Tibial nerve (tissue), 4 donors: ENCODE measurements at regions not wholly inside any gene's neighbourhood (a gene's known extent, or its start where the extent isn't known, plus 50 kb on each side); places are given as distances from the start of the nearest gene placed in this dataset.

ENCODE experiments used
- DNase-seq, 2 donors: peaks; one replicate each; pipeline ENCODE4 v3.0.0-alpha.2; 2019; ENCODE audit warnings: low spot score in 2 of 2
- H3K27ac ChIP-seq, 4 donors: fragments of 200-600 bp; sonication (generic) in 3 of 4; one replicate each; pipeline ENCODE4 v1.5.1; 2017 to 2019; ENCODE audit warnings: mild to moderate bottlenecking in 1 of 4
- H3K27me3 ChIP-seq, 2 donors: fragments of 200-600 bp; sonication (generic) in 1 of 2; one replicate each; pipeline versions ENCODE4 v1.5.1 to v1.6.0; 2017 to 2019
- H3K36me3 ChIP-seq, 3 donors: fragments of 200-600 bp; sonication (generic); one replicate each; pipeline ENCODE4 v1.5.1; 2018 to 2019
- H3K4me1 ChIP-seq, 4 donors: fragments of 200-600 bp; sonication (generic) in 3 of 4; one replicate each; pipeline ENCODE4 v1.5.1; 2017 to 2019
- H3K4me3 ChIP-seq, 4 donors: fragments of 200-600 bp; sonication (generic) in 3 of 4; one replicate each; pipeline ENCODE4 v1.5.1; 2017 to 2019; ENCODE audit warnings: mild to moderate bottlenecking in 1 of 4, moderate library complexity in 1 of 4
- H3K9me3 ChIP-seq, 4 donors: fragments of 200-600 bp; sonication (generic) in 3 of 4; one replicate each; pipeline ENCODE4 v1.5.1; 2017 to 2019
- CTCF ChIP-seq, 5 experiments: fragments of 200-600 bp in 3 of 5; fragments of 450-650 bp in 2 of 5; sonication (generic) in 3 of 5; IDR thresholded peaks; one replicate each; pipeline ENCODE4 v1.5.1; 2016 to 2019; ENCODE audit warnings: antibody characterized with exemption in 5 of 5, mild to moderate bottlenecking in 3 of 5, moderate library complexity in 2 of 5
- EP300 ChIP-seq, 2 donors: sonication (generic); formaldehyde crosslinking; IDR thresholded peaks; one replicate each; pipeline ENCODE4 v1.6.1; 2017; ENCODE audit warnings: antibody characterized with exemption in 2 of 2, mild to moderate bottlenecking in 1 of 2
- POLR2A ChIP-seq, 2 donors: fragments of 450-650 bp; IDR thresholded peaks; one replicate each; pipeline ENCODE4 v1.6.1; 2017; ENCODE audit warnings: antibody characterized with exemption in 2 of 2, mild to moderate bottlenecking in 2 of 2, moderate library complexity in 2 of 2
- WGBS, 2 donors: methylation state at CpG; one replicate each; pipeline ENCODE4 v1.1.5; 2018; 5-methylcytosine and 5-hydroxymethylcytosine counted together

DNA sequence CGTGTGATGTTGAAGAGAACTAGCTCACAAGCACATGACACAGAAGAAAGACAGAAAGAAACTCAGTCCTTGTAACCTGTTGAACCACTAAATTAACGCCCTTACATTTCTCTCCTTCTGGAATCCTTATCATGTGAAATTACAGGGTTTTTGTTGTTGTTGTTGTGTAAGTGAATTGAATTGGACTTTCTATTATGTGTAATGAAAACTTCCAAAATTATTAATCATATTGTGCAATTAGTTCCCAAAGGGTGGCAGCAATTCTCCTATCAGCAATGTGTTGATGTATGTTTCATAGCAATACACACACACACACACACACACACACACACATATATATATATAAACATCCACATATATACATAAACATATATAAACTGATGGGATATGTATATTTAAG lies 402.2 kb upstream of the TCF4 start:
- H3K9me3 ChIP-seq, result peaks cover 0 to 4% (median 0%) of the 10 kb centered on the region in 4 donors
- H3K27ac ChIP-seq, result no peak overlapping the region
- H3K4me3 ChIP-seq, result no peak overlapping the region
- no peak for DNase-seq
- H3K36me3 ChIP-seq, result no peaks in the 10 kb centered on the region
- no peaks in the 10 kb centered on the region for H3K4me1 ChIP-seq
- TF ChIP-seq EP300 (IDR thresholded peaks at IDR 0.05), result no peak
- TF ChIP-seq POLR2A (IDR thresholded peaks at IDR 0.05), result no peak
- TF ChIP-seq CTCF (IDR thresholded peaks at IDR 0.05), result no peak
- 90 to 93% methylated on average over 2 of the region's 2 CpGs for whole genome bisulfite sequencing, 2 donors
- H3K27me3 ChIP-seq, result no peaks in the 10 kb centered on the region

GRCh38 chr18:55988537-55988936 lies 400.5 kb upstream of the TCF4 start:
- 56 to 63% methylated on average over 2 of the region's 2 CpGs for WGBS, 2 donors
- no peaks in the 10 kb centered on the region for H3K27me3 ChIP-seq

GRCh38 chr18:55983433-55983832 lies 395.4 kb upstream of the TCF4 start:
- TF ChIP-seq CTCF (IDR thresholded peaks at IDR 0.05), result no peak
- no peak for TF ChIP-seq EP300 (IDR thresholded peaks at IDR 0.05)
- TF ChIP-seq POLR2A (IDR thresholded peaks at IDR 0.05), result no peak
- Histone ChIP-seq H3K9me3 (peaks cover 0 to 13% (median 2%) of the 10 kb centered on the region in 4 donors), H3K36me3 (no peaks in the 10 kb centered on the region), H3K27ac (no peak overlapping the region), H3K27me3 (no peaks in the 10 kb centered on the region), H3K4me1 (no peaks in the 10 kb centered on the region), H3K4me3 (no peak overlapping the region)
- no peak for DNase-seq
- WGBS, 2 donors, result 31 to 32% methylated on average over 1 of the region's 1 CpG

More at GRCh38 chr18:55988537-55988936, 400.5 kb upstream of the TCF4 start:
- Histone ChIP-seq H3K9me3 (peaks cover 0 to 11% (median 2%) of the 10 kb centered on the region in 4 donors), H3K4me1 (no peaks in the 10 kb centered on the region), H3K27ac (peak overlapping the region in 1 of 4 donors; percentile 31), H3K36me3 (no peaks in the 10 kb centered on the region), H3K4me3 (no peak overlapping the region)
- DNase-seq, result no peak
- no peak for TF ChIP-seq POLR2A (IDR thresholded peaks at IDR 0.05)
- peak; percentile 69 to 82 for TF ChIP-seq EP300 (IDR thresholded peaks at IDR 0.05)

DNA sequence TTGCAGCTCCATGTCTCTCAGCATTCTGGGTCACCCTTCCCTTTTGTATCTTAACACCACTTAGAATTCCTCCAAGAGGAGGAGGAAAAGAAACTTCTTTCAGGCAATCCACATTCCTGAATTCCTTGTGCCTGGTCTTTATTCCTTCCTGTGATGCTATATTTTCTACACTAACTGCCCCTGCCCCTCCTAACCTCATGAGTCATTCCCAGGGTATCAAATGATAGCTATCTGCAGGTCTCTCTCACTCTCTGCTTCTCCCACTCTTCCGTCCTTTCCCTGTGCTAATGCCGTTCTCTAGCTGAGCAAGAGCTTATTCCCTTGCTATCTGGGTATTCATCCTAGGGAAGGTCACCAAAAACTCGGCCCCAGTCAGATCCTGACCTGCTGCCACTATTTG lies 395.0 kb upstream of the TCF4 start:
- Histone ChIP-seq H3K4me1 (no peaks in the 10 kb centered on the region), H3K27ac (no peak overlapping the region), H3K36me3 (no peaks in the 10 kb centered on the region), H3K27me3 (no peaks in the 10 kb centered on the region), H3K9me3 (peaks cover 0 to 13% (median 2%) of the 10 kb centered on the region in 4 donors), H3K4me3 (no peak overlapping the region)
- WGBS, 2 donors, result 46 to 54% methylated on average over 3 of the region's 3 CpGs
- no peak for DNase-seq
- TF ChIP-seq CTCF (IDR thresholded peaks at IDR 0.05) (no peak), EP300 (IDR thresholded peaks at IDR 0.05) (no peak), POLR2A (IDR thresholded peaks at IDR 0.05) (no peak)

DNA sequence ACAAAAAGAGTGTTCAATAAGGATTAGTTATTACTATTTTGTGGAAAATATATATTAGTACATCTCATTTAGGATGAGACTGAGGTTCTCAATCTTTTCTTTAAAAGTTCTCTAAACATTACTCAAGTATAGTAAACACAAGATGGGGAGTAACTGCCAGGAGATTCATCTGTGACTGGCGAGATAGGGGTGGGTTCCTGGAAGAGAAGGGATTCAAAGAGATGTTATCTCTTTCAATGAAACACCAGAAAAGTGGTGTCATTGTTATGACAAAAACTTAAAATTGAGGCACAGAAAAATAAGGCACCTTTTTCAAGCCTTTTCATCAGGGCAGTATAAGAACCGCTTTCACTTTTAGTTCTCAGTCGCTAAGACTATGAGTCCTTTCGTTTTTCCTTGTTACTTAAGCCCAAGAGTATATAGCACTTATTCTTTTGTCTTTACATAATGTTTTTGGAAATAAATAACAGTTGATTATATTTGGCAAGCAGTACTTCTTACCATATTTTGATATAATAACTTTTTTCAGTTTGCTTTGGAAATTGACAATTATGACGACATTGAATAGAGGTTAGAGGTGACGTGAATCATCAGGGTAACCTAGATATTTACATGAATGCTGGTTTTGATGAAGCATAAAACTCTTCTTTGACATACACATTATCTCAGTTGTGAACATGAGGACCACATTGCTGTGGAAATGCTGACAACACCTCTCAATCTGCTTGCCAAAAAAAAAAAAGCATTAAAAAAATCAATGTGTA lies 393.9 kb upstream of the TCF4 start:
- no peaks in the 10 kb centered on the region for H3K36me3 ChIP-seq
- no peak overlapping the region for H3K4me3 ChIP-seq
- no peaks in the 10 kb centered on the region for H3K4me1 ChIP-seq
- H3K27ac ChIP-seq, result no peak overlapping the region
- WGBS, 2 donors, result 76 to 85% methylated on average over 6 of the region's 6 CpGs
- peaks cover 0 to 13% (median 0%) of the 10 kb centered on the region in 4 donors for H3K9me3 ChIP-seq
- H3K27me3 ChIP-seq, result no peaks in the 10 kb centered on the region
- TF ChIP-seq POLR2A (IDR thresholded peaks at IDR 0.05), result no peak
- TF ChIP-seq EP300 (IDR thresholded peaks at IDR 0.05), result no peak
- no peak for TF ChIP-seq CTCF (IDR thresholded peaks at IDR 0.05)
- no peak for DNase-seq
